Vagina (tissue), 2 donors: ENCODE measurements at regions not wholly inside any gene's neighbourhood (a gene's known extent, or its start where the extent isn't known, plus 50 kb on each side); places are given as distances from the start of the nearest gene placed in this dataset.

Experiments
- CTCF ChIP-seq, 3 experiments: fragments of 450-650 bp in 2 of 3; fragments of 200-600 bp in 1 of 3; sonication (generic) in 1 of 3; IDR thresholded peaks; one replicate each; pipeline ENCODE4 v1.5.1; 2017 to 2019; ENCODE audit warnings: antibody characterized with exemption in 3 of 3, mild to moderate bottlenecking in 2 of 3, moderate library complexity in 2 of 3
- POLR2A ChIP-seq, 2 donors: fragments of 450-650 bp; IDR thresholded peaks; one replicate each; pipeline ENCODE4 v1.6.1; 2017; ENCODE audit warnings: antibody characterized with exemption in 2 of 2, mild to moderate bottlenecking in 2 of 2, moderate library complexity in 2 of 2
- POLR2AphosphoS5 ChIP-seq, 2 donors: sonication (generic); formaldehyde crosslinking; IDR thresholded peaks; one replicate each; pipeline ENCODE4 v1.9.0; 2017; ENCODE audit warnings: antibody characterized with exemption in 2 of 2, mild to moderate bottlenecking in 2 of 2, low read depth in 1 of 2; ENCODE audit not compliant: insufficient read depth in 1 of 2

GRCh38 chr10:20674926-20675325 lies 222.2 kb downstream of the NEBL start:
- TF ChIP-seq CTCF (IDR thresholded peaks at IDR 0.05) (no peak), POLR2AphosphoS5 (IDR thresholded peaks at IDR 0.05; ENCODE audit: insufficient read depth in 1 of 2, low read depth in 1 of 2) (no peak), POLR2A (IDR thresholded peaks at IDR 0.05) (no peak)
